ENCODE measurements at regions not wholly inside any gene's neighbourhood (a gene's known extent, or its start where the extent isn't known, plus 50 kb on each side); places are given as distances from the start of the nearest gene placed in this dataset.

- no peak for TF ChIP-seq POLR2A (IDR thresholded peaks at IDR 0.05)
- no peak for TF ChIP-seq CTCF (IDR thresholded peaks at IDR 0.05 in 8 of 11, conservative IDR thresholded peaks at IDR 0.05 in 3 of 11)
Observed at GRCh38 chr9:87319656-87320055, 178.0 kb upstream of the DAPK1 start.
